GM13976 (cell line): ENCODE measurements at regions not wholly inside any gene's neighbourhood (a gene's known extent, or its start where the extent isn't known, plus 50 kb on each side); places are given as distances from the start of the nearest gene placed in this dataset.
"Not testable (repeated sequence)": the region's sequence is repeated elsewhere in the genome, so short reads cannot be mapped to it uniquely, and the experiment has no call there.

Experiments
- DNase-seq: peaks from one replicate; pipeline ENCODE4 v3.0.0; 2012; ENCODE audit warnings: low spot score
- in situ Hi-C: fragments of 300-500 bp; cut with MboI; formaldehyde crosslinking; loops from one replicate; pipeline ENCODE4 v1.12.0; 2022; ENCODE audit warnings: low sequenced_read_pairs, mixed read lengths, inconsistent platforms; ENCODE audit not compliant: unreplicated experiment
- TF ChIP-seq, protein P1 (sequence below): IDR thresholded peaks from 2 replicates; pipeline ENCODE4 v1.5.1; 2012; ENCODE audit warnings: borderline replicate concordance, mild to moderate bottlenecking; ENCODE audit not compliant: insufficient read depth; ENCODE audit errors: extremely low read depth, missing control alignments, control extremely low read depth

DNA sequence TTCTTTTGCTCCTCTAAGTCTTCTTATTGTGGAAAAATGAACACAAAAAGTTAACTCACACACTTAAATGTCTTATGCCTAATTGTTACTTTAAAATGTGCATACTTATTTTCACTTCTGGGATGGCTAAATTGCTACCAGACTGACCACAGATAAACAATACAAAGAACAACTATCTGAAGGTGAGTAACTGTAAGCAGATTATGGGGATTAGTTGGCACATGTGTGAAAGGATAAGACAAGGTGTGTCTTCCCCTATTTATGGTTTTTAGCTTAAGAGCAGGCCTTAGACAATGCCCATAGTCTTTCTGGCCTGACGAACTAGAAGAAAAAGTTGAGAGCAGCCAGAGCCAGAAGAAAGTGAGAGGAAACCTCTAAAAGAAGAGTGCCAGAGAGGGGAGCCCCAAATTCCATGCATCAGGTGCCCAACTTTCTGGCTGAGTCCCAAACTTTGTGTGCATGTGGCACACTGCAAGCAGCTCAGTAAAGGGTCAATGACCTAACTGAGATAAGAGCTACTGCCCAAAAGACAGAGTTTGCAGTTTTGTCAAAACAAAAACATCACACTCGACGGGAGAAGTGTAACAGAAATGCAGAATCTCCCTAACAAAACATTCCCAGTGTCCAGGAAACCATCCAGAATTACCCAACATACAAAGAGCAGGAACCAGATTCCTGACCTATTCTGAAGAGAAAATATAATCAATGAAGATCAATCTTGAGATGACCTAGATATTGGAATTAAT lies 375.4 kb downstream of the KCNRG start:
- in situ Hi-C loops, result no loop called here
- no peak for DNase-seq
- TF ChIP-seq, protein P1, sequence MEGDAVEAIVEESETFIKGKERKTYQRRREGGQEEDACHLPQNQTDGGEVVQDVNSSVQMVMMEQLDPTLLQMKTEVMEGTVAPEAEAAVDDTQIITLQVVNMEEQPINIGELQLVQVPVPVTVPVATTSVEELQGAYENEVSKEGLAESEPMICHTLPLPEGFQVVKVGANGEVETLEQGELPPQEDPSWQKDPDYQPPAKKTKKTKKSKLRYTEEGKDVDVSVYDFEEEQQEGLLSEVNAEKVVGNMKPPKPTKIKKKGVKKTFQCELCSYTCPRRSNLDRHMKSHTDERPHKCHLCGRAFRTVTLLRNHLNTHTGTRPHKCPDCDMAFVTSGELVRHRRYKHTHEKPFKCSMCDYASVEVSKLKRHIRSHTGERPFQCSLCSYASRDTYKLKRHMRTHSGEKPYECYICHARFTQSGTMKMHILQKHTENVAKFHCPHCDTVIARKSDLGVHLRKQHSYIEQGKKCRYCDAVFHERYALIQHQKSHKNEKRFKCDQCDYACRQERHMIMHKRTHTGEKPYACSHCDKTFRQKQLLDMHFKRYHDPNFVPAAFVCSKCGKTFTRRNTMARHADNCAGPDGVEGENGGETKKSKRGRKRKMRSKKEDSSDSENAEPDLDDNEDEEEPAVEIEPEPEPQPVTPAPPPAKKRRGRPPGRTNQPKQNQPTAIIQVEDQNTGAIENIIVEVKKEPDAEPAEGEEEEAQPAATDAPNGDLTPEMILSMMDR, result no peak

DNA sequence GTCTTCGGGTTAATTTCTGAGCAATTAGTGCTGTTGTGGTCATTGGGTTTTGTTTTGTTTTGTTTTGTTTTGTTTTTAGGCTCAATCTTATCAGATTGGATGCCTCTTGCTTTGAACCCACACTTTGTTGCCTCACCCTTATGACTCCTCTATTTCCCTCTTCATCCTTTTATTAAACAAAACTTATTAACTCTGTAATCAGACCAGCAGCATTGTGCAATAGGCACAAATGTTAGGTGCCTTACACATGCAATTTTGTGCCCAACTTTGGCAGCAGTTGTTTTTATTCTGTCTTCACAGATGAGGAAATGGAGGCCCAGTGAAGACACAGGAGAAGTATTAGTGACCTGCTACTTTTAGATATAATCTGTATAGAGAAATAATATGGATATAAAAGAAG lies 377.7 kb downstream of the KCNRG start:
- DNase-seq, result no peak
- TF ChIP-seq, protein P1, result no peak
- in situ Hi-C loops, result no loop called here

DNA sequence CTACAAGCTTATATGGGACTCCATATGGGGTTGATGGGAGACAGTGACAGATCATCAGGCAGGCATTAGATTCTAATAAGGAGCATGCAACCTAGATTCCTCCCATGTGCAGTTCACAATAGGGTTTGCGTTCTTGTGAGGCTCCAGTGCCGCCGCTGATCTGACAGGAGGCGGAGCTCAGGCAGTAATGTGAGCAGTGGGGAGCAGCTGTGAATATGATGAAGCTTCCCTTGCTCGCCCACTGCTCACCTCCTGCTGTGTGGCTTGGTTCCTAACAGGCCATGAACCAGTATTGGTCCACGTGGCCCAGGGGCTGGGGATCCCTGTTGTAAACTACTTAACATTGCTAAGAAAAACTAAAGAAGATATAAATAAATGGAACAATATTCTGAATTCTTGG lies 378.4 kb downstream of the KCNRG start:
- no peak for DNase-seq
- in situ Hi-C loops, result no loop called here
- TF ChIP-seq, protein P1, result no peak

DNA sequence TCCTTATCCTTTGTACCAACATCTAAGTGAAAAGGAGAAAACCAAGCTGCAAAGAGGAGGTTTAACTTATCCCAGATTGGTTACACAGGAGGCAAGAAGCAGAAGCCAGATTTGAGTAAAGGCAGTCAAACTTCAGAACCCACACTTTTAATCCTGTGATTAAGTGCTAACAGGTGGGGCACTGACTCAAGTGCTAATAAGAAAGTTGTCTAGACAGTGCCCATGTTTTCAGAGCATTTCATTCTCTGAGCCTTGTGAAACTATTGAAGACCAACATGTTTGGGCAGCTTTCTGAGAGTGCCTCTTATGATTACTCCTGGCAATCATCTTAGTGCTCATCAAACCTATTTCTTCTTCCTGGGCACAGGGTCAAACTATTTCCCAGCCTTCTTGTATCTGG lies 380.8 kb downstream of the KCNRG start:
- TF ChIP-seq, protein P1, result no peak
- no peak for DNase-seq
- in situ Hi-C loops, result no loop called here

DNA sequence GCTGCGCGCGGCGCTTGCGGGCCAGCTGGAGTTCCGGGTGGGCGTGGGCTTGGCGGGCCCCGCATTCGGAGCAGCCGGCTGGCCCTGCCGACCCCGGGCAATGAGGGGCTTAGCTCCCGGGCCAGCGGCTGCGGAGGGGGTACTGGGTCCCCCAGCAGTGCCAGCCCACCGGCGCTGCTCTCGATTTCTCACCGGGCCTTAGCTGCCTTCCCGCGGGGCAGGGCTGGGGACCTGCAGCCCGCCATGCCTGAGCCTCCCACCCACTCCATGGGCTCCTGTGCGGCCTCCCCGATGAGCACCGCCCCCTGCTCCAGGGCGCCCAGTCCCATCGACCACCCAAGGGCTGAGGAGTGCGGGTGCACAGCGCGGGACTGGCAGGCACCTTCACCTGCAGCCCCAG lies 381.4 kb downstream of the KCNRG start:
- DNase-seq, in situ Hi-C loops: not testable (repeated sequence)

DNA sequence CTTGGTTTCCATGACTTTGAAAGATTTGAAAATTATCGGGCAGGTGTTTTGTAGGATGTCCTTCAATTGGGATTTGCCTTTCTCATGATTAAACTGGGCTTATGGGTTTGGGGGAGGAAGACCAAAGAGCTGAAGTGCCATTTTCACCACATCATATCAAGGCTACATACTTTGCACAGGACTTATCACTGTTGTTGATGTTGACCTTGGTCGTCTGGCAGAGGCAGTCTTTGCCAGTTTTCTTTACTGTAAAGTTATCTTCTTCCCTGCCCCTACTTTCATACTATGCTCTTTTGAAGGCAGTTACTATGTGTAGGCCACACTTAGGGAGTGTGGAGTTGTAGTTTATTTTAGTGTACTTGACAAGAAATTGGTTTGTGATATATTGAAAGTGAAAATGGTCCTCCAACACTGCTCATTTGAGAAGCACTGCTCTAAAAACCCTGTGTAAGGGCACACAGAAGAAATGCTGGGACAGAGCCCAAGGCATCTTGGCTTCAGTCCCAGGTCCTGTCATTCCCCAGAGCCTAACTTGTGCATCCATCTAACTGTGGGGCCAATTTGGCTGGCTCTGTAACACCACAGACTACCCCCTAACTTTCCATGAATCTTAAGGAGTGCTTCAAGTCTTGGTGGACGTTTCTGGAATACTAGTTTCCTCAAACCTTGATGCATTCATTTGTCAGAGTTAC lies 384.9 kb downstream of the KCNRG start:
- TF ChIP-seq, protein P1, result no peak
- no peak for DNase-seq
- in situ Hi-C loops, result no loop called here

DNA sequence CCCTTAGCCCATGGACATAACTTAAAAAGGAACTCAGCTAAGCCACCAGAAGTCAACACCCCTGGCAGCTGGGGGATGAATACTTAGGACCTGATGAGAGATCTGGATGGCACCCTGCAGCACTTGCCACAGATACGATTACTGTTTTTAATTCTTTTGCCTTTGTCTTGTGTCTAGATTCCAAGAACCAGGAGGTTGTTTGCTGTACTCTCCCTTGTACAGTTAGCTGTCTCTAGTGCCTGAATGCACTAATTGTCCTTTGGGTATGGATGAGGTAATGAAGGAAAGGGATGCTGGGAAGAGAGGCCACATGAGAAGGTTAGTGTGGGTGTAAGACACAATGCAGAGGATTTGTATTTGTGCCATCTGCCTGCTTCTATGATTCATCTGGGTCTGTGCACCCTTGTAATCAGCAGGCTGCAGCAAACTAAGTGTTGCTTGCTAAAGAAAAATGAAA lies 385.8 kb downstream of the KCNRG start:
- DNase-seq, result no peak
- in situ Hi-C loops, result no loop called here
- TF ChIP-seq, protein P1, result no peak
